GM19397 (cell line): ENCODE measurements at regions not wholly inside any gene's neighbourhood (a gene's known extent, or its start where the extent isn't known, plus 50 kb on each side); places are given as distances from the start of the nearest gene placed in this dataset.
"Not testable (repeated sequence)": the region's sequence is repeated elsewhere in the genome, so short reads cannot be mapped to it uniquely, and the experiment has no call there.

ENCODE experiments used
- ATAC-seq: cut with Tn5 transposase; IDR thresholded peaks from one replicate; pipeline ENCODE4 v1.9.1; 2021; ENCODE audit warnings: mild to moderate bottlenecking, moderate library complexity; ENCODE audit not compliant: unreplicated experiment

DNA sequence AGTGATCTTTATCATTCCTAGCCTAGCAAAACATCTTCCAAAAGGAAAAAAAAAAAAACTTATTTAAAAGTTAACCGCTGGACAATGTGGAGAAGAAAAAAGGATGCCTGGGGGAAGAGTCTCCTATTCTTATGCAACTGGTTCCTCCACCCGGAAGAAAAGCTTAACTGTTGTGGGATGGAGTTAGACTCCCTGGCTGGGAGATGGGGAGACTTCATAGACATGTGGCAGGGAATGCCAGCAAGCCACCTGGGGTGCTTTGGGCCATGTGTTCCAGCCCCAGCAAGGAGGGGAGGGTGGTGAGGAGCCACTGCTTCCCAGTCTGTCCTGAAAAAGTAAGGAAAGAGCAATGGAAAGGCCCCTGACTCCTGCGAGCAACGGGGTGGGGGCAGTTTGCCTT, 119.4 kb upstream of the SPIN4 start:
- ATAC-seq, result no peak

DNA sequence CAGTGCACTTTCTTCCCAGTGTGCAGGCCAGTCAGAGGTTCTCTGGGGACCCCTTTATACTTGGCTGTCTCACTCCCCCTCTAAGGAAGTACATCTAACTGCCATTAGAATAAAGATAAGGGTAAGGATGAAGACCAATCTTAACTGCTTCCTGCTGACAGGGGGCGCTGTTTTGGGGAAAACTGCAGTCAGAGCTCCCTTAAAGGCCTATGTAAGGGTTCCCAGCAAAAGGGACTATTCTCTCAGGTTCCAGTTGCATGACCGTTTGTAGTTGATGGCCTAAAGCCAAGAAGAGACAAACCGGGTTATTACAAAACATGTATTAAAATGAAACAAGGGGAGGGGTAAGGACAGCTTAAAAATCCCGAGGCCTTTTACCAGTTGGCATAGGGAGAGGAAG, 115.6 kb upstream of the SPIN4 start:
- ATAC-seq, result no peak

DNA sequence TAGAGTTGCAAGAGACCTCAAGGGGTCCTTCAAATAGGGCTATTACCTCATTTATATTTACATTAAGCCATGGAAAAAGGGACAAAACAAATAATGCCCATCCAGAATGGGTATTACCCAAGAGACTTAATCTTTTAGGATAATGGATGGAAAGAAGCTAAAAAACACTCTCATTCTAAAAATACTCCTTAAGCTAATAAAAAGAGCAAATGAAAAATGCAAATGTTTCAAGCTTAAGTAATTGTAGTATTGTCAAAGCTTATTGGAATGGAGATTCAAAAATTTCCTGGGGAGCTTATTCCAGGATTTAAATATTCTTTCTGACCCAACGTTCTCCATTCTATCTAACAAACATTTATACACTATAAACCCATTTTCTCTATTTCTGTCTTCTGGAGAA, 107.8 kb upstream of the SPIN4 start:
- ATAC-seq, result no peak

DNA sequence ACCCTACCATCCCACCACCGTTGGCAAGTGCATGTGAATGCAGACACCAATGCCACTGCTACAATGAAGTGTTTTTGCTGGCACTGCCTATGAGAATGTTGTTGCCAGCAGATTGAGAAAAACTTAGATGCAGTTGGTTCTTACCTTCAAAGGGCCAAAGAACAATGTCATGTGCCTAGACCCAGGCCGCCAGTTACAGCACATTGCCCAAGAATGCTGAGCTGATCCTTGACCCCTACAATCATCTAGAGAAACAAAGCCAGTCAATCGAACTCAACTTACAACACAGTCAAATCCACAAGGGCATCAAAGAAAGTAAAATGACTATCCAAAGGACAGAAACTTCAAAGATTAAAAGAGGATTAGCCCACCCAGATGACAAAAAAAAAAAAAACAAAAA, 102.4 kb upstream of the SPIN4 start:
- no peak for ATAC-seq

DNA sequence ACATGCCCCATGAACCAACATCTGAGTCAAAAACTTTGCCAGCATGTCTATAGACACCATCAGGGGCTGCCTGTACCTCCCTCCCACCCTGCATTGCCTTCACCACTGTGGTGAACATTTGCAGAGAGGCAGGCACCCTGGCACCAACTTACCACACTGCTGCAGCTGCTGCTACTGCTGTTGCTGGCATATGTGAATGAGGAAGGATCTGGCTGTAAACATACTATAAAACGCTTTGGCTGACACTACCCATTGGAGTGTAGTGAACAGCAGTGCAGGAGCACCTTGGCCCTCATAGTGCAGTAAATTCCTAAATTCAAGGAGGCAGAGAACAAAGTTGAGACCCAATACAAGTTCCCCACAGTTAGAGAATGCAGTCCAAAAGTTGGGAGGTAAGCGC, 90.6 kb upstream of the SPIN4 start:
- ATAC-seq, result no peak

DNA sequence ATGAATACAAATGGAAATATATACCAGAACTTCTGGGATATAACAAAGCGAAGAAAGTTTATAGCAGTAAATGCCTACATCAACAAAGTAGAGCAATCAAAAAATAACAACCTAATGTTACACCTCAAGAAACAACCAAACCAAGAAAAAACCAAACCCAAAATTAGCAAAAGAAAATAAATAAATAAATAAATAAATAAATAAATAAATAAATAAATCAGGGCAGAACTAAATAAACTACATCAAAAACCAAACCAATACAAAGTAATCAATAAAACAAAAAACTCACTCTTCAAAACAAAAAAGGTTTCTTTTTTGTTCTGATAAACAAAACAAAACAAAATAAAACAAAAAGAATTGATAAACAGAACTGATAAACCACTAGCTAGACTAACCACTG, 88.4 kb upstream of the SPIN4 start:
- ATAC-seq, result no peak

DNA sequence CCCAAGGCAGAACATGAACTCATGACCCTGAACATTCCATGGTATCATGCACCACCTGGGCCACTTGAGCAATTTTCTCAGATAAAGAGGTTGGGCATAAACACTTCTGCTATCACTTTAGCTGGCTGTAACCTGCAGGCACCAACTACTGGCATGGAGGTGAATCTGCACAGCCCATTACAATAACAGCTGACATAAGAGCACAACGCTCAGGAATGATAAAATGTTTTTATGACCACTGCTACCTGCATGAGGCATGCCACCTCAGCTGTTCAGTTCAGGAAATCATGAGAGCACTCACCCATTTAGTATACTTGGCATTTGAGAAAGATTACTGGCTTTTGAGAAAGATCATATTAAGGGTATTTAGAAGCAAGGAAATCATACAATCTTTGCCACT, 85.7 kb upstream of the SPIN4 start:
- ATAC-seq, result no peak

DNA sequence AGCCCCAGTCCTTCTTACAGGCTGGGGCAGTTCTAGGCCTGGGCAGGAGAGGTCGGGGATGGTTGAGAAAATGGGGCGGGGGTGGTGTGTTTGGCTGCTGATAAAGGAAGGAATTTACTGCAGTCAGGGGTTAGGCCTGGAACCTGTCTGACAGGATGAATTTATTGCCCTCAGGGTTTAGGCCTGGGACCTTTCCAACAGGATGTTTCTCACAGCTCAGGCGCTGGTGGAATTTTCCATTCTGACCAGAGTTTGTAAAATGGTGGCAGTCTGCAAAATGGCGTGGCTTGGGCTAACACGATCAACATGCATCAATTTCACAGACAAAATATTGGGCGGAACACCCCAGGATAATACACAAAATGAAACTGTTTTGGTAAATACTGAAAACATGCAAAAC, 83.5 kb upstream of the SPIN4 start:
- no peak for ATAC-seq

DNA sequence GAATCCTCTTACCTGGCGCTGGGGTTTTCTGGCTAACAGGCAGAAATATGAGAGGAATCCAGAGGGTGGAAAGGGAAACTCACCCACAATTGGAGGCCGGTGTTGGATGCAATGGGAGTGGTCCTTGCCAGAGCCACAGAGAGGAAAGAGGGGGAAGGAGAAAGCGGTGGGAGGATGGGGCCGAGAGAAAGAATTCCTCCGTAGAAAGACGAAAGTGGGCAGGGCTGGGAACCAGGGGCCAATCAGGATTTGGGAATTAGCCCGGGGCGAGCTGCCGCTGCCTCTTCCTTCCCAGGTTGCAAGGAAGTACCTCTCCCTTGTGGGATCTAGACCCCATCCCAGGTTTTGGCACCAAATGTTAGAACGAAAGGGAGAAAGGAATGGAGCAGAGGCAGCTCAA, 83.1 kb upstream of the SPIN4 start:
- no peak for ATAC-seq

DNA sequence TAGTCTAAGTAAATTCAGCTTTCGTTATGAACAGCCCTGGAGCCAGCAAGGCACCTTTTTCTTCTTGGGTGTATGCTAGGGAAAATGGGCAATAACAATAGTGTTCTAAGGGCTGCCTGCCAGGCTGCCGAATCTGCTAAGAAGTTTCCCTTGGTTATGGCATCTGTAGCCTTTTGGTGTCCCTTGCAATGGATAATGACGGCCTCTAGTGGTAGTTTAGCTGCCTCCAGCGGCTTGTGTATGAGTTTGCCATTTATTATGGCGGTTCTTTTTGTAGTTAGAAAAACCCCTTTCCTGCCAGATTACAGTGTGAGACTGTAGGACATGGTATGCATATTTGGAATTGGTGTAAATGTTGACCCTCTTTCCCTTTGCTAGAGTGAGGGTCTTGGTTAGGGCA, 78.9 kb upstream of the SPIN4 start:
- ATAC-seq, result no peak

DNA sequence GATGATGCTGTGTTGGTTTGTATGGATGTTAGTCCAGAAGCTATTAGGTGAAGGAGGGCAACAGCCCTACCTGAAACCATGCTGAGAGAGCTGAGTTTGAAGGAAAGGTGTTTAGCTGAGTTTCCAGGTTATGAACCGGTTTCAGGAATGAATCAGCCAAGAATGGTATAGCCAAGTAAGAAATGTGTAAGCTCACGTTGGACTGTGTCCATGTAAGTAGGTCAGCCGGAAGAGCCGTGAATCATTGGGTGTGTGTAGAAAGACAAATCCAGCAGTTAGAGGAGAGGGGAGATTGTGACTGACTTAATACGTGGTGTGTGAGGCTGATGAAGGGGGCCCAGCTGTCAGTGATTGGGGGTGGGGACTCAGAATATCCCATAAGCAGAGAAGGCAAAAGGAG, 77.2 kb upstream of the SPIN4 start:
- no peak for ATAC-seq

DNA sequence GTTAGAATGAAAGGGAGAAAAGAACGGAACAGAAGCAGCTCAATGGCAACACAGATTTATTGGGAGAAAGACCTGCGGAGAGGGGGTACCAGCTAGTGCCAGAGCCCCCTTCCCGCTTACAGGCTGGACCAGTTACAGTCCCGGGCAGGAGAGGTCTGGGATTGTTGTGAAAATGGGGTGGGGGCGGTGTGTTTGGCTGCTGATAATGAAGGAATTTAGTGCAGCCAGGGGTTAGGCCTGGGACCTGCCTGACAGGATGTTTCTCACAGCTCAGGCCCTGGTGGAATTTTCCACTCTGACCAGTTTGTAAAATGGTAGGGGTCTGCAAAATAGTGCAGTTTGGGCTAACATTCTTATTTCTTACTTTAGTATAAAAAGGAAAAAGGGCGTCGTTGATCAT, 75.4 kb upstream of the SPIN4 start:
- ATAC-seq, result no peak

DNA sequence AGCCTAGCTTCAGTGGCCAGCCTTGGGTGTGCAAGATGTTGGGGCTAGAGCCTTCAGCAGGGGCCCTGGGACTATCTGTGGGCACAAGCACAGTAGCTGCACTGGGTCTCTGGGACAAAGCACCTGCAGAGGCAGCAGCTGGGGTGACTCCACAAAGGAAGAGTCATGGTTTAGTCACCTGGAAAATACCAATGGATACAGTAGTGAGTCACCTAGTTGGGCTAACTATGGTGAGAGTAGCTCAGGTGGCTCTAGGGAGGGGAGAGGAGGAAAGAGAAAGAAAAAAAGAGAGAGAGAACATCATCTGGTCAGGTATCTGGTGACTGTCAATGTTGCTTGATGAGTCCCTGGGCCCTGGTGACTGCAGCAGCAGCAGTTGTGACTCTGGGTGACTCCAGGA, 72.9 kb upstream of the SPIN4 start:
- no peak for ATAC-seq

DNA sequence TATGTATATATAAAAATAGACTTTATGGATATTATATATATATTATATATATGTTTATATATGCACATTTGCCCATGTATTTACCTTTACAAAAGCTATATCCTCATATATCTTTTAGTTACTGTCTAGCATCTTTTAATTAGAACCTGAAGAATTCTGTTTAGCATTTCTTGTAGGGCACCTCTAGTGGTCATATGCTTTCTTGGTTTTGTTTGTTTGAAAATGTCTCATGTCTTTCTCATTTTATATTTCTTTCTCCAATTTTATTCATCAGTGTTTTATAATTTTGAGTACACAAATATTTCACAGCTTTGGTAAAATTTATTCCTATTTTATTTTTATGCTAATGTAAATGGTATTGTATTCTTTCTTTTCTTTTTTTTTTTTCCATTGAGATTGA, 70.3 kb upstream of the SPIN4 start:
- no peak for ATAC-seq

DNA sequence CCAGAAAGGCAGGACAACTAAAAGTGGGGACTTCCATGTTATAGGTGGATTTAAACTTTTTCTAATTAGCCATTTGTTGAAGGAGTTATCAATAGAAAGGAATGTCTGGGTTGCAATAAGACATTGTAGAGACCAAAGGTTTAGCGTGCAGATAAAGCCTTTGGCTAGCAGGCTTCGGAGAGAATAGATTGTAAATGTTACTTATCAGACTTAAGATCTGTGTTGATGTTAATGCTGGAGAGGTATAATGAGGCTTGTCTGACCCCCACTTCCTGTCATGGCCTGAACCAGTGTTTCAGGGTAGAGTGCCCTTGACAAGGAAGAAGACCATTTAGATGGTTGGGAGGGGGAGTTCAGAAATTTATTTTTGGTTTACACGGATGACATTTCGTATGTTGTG, 67.1 kb upstream of the SPIN4 start:
- no peak for ATAC-seq

DNA sequence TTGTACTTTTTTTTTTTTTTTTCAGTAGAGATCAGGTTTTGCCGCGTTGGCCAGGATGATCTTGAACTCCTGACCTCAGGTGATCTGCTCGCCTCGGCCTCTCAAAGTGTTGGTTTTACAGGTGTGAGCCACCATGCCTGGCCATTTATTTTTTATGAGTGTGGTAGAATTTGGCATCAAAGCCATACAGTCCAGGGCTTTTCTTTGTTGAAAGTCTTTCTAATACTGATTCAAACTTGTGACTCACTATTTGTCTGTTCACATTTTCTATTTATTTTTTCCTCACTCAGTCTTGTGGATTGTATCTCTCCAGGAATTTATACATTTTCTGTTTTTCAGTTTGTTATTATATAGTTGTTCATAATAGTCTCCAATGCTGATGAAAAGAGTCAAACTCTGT, 66.5 kb upstream of the SPIN4 start:
- no peak for ATAC-seq

DNA sequence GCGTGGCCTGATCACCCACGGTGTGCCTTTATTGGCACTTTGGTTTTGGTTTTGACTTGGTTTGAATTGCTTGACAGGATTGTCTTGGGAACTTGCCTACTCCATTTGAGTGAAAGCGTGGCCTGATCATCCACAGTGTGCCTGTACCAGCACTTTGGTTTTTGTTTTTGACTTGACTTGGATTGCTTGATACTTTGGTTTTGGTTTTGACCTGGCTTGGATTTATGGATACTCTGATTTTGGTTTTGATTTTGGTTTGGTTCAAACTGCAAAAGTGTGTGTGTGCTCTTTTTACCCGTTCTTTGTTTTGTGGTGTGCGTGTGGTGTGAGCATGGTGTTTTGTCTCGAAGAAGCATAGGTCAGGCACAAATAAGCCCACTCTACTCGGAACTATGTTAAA, 58.8 kb upstream of the SPIN4 start:
- not testable (repeated sequence) for ATAC-seq

DNA sequence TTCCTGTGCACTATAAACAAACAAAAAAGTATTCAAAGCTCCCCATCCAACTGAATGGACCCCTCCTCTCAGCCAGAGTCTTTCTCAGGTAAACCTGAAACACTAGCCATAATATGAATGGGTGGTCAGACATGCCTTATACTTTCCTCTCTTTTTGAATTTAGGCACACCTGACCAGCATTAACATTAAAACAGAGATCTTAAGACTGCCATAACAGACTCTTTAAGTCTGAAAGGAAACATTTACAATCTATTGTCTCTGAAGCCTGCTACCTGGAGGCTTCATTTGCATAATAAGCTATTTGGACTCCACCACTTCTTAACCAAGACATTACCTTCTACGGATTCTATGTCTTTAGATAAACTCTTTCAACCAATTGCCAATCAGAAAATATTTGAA, 56.9 kb upstream of the SPIN4 start:
- no peak for ATAC-seq

DNA sequence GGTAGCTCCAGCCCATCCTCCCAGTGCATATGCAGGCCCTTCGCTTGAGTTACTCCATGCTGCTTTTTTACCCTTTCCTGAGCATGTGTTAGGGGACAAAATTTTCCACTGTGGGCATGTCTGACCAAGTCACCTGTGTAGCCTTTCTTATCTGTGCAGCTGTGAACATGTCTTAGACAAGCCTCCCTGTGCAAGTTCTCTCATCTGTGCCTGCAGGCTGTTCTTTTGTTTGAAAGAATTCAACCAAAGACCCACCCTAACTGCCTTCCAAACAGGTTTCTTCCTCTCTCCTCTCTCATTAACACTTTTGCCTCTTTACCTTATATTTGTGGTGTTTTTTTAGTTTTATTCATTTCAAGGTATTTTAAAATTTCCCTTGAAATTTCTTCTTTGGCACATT, 53.2 kb upstream of the SPIN4 start:
- no peak for ATAC-seq

DNA sequence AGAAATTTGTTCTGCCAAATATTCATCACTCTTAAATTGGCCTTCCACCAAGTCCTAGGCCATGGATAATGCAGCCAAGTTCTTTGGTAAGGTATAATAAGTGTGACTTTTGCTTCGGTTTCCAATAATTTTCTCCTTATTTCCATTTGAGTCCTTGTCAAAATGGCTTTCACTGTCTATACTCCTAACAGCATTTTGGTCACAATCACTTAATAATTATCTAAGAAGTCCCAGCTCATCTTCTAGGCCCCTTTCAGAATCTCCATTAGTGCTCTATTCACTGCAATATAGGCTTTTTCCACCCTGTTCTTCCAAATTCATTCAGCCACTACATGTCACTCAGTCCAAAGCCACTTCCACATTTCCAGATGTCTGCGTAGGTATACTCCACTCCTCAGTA, 51.0 kb upstream of the SPIN4 start:
- no peak for ATAC-seq
